ENCODE measurements at regions not wholly inside any gene's neighbourhood (a gene's known extent, or its start where the extent isn't known, plus 50 kb on each side); places are given as distances from the start of the nearest gene placed in this dataset.

DNA sequence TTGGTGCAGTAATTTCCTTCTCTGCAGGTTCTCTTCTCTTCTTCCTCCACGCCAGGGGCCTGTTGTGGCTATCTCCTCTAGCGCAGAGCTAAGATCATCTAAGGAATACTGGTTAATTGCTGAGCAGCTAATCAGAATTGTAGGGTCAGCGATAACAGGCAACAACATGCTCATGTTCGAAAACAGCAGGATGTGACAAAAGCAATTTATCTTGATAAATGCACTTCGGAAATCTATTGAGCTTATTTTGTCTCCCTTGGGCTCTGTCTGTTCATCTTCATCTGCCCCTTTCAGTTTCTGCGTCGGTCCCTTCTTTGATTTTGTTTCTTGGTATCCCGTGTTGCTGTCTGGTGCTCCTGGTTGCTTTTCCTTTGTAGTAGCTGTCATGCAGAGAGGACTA lies 67.3 kb upstream of the MAP3K7 start:
- Histone ChIP-seq H3K4me3 (ENCODE audit: low read length) (no peak overlapping the region), H3K4me1 (ENCODE audit: low read length) (peaks cover 7% of the 10 kb centered on the region), H3K9me3 (ENCODE audit: insufficient read depth, low read length) (no peaks in the 10 kb centered on the region), H3K4me2 (ENCODE audit: low read length) (no peak overlapping the region), H2AFZ (ENCODE audit: low read depth, low read length) (no peak overlapping the region), H3K27ac (ENCODE audit: low read length) (no peak overlapping the region), H3K9ac (ENCODE audit: low read length) (no peak overlapping the region), H3K27me3 (ENCODE audit: low read depth, low read length) (no peaks in the 10 kb centered on the region), H3K79me2 (ENCODE audit: low read length) (no peaks in the 10 kb centered on the region), H4K20me1 (ENCODE audit: insufficient read depth, low read length) (no peaks in the 10 kb centered on the region), H3K36me3 (replicated peaks; ENCODE audit: low read depth, low read length) (no peaks in the 10 kb centered on the region)
- no peak for TF ChIP-seq EZH2phosphoT487 (IDR thresholded peaks at IDR 0.05; ENCODE audit: low read depth)
- TF ChIP-seq, protein P1, sequence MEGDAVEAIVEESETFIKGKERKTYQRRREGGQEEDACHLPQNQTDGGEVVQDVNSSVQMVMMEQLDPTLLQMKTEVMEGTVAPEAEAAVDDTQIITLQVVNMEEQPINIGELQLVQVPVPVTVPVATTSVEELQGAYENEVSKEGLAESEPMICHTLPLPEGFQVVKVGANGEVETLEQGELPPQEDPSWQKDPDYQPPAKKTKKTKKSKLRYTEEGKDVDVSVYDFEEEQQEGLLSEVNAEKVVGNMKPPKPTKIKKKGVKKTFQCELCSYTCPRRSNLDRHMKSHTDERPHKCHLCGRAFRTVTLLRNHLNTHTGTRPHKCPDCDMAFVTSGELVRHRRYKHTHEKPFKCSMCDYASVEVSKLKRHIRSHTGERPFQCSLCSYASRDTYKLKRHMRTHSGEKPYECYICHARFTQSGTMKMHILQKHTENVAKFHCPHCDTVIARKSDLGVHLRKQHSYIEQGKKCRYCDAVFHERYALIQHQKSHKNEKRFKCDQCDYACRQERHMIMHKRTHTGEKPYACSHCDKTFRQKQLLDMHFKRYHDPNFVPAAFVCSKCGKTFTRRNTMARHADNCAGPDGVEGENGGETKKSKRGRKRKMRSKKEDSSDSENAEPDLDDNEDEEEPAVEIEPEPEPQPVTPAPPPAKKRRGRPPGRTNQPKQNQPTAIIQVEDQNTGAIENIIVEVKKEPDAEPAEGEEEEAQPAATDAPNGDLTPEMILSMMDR (IDR thresholded peaks at IDR 0.05; ENCODE audit: low read depth, low read length): no peak

DNA sequence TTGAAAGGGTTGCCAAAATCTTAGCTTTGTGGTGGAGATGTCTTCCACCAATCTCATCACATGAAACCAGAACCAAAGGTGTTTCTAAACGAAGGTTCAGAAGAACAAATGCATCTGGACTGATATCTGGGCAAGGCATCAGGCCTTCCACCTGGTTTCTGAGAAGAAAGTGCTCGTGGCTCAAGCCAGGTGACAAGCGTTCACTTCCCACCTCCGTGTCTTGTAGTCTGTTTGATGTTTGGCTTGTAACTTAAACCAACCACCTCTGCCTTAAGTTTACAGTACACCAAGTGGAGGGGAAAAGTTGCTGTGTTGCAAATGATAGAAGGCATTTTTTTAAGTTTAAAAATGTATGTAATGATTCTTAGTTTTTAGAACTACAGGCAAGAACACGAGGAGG lies 66.9 kb upstream of the MAP3K7 start:
- Histone ChIP-seq H2AFZ (ENCODE audit: low read depth, low read length) (no peak overlapping the region), H4K20me1 (ENCODE audit: insufficient read depth, low read length) (no peaks in the 10 kb centered on the region), H3K9ac (ENCODE audit: low read length) (no peak overlapping the region), H3K27ac (ENCODE audit: low read length) (no peak overlapping the region), H3K79me2 (ENCODE audit: low read length) (no peaks in the 10 kb centered on the region), H3K4me3 (ENCODE audit: low read length) (no peak overlapping the region), H3K4me1 (ENCODE audit: low read length) (peaks cover 7% of the 10 kb centered on the region), H3K27me3 (ENCODE audit: low read depth, low read length) (no peaks in the 10 kb centered on the region), H3K36me3 (replicated peaks; ENCODE audit: low read depth, low read length) (no peaks in the 10 kb centered on the region), H3K4me2 (ENCODE audit: low read length) (no peak overlapping the region), H3K9me3 (ENCODE audit: insufficient read depth, low read length) (no peaks in the 10 kb centered on the region)
- TF ChIP-seq, protein P1 (IDR thresholded peaks at IDR 0.05; ENCODE audit: low read depth, low read length): no peak
- TF ChIP-seq EZH2phosphoT487 (IDR thresholded peaks at IDR 0.05; ENCODE audit: low read depth): no peak

GRCh38 chr6:90650041-90650940 lies 63.4 kb upstream of the MAP3K7 start:
- 0 out of 2 replicates have a peak, but pooled peaks cover 4% of the 10 kb centered on the region for H3K27me3 ChIP-seq (ENCODE audit: low read depth, low read length)
- H3K79me2 ChIP-seq (ENCODE audit: low read length): no peaks in the 10 kb centered on the region
- H3K9ac ChIP-seq (ENCODE audit: low read length): no peak overlapping the region
- no peak overlapping the region for H3K27ac ChIP-seq (ENCODE audit: low read length)
- H3K4me3 ChIP-seq (ENCODE audit: low read length): no peak overlapping the region
- H3K36me3 ChIP-seq (replicated peaks; ENCODE audit: low read depth, low read length): no peaks in the 10 kb centered on the region
- no peaks in the 10 kb centered on the region for H3K9me3 ChIP-seq (ENCODE audit: insufficient read depth, low read length)
- no peaks in the 10 kb centered on the region for H3K4me1 ChIP-seq (ENCODE audit: low read length)
- no peak for TF ChIP-seq EZH2phosphoT487 (IDR thresholded peaks at IDR 0.05; ENCODE audit: low read depth)
- TF ChIP-seq, protein P1 (IDR thresholded peaks at IDR 0.05; ENCODE audit: low read depth, low read length): no peak
- H4K20me1 ChIP-seq (ENCODE audit: insufficient read depth, low read length): no peaks in the 10 kb centered on the region
- H2AFZ ChIP-seq (ENCODE audit: low read depth, low read length): no peak overlapping the region
- H3K4me2 ChIP-seq (ENCODE audit: low read length): no peak overlapping the region

- H4K20me1 ChIP-seq (ENCODE audit: insufficient read depth, low read length): no peaks in the 10 kb centered on the region
- no peaks in the 10 kb centered on the region for H3K36me3 ChIP-seq (replicated peaks; ENCODE audit: low read depth, low read length)
- no peak overlapping the region for H3K27ac ChIP-seq (ENCODE audit: low read length)
- 0 out of 2 replicates have a peak, but pooled peaks cover 4% of the 10 kb centered on the region for H3K27me3 ChIP-seq (ENCODE audit: low read depth, low read length)
- no peak overlapping the region for H3K4me3 ChIP-seq (ENCODE audit: low read length)
- TF ChIP-seq, protein P1 (IDR thresholded peaks at IDR 0.05; ENCODE audit: low read depth, low read length): no peak
- no peak for TF ChIP-seq EZH2phosphoT487 (IDR thresholded peaks at IDR 0.05; ENCODE audit: low read depth)
- no peak overlapping the region for H2AFZ ChIP-seq (ENCODE audit: low read depth, low read length)
- no peak overlapping the region for H3K4me2 ChIP-seq (ENCODE audit: low read length)
- no peaks in the 10 kb centered on the region for H3K9me3 ChIP-seq (ENCODE audit: insufficient read depth, low read length)
- H3K79me2 ChIP-seq (ENCODE audit: low read length): no peaks in the 10 kb centered on the region
- H3K4me1 ChIP-seq (ENCODE audit: low read length): no peaks in the 10 kb centered on the region
- no peak overlapping the region for H3K9ac ChIP-seq (ENCODE audit: low read length)
These were observed 62.0 kb upstream of the MAP3K7 start for GRCh38 chr6:90648873-90649272.

Measured in OCI-LY3 (cell line).